GM06990 (cell line): ENCODE measurements at regions not wholly inside any gene's neighbourhood (a gene's known extent, or its start where the extent isn't known, plus 50 kb on each side); places are given as distances from the start of the nearest gene placed in this dataset.

Source experiments
- DNase-seq: peaks from one replicate; pipeline ENCODE4 v3.0.0-alpha.2; 2011; ENCODE audit not compliant: insufficient read length; ENCODE audit errors: extremely low read depth
- H3K27me3 ChIP-seq: replicated peaks from 2 replicates; pipeline ENCODE4 v1.6.0; 2011; ENCODE audit warnings: low read length; ENCODE audit not compliant: control insufficient read depth, insufficient read depth
- H3K36me3 ChIP-seq: 2 replicates; pipeline ENCODE4 v1.5.1; 2011; ENCODE audit warnings: low read length; ENCODE audit not compliant: control insufficient read depth, insufficient read depth
- H3K4me3 ChIP-seq: replicated peaks from 2 replicates; pipeline ENCODE4 v1.5.1; 2011; ENCODE audit warnings: low read depth, mild to moderate bottlenecking, control low read depth, low read length
- TF ChIP-seq, protein P1 (sequence below): IDR thresholded peaks from 2 replicates; pipeline ENCODE4 v1.5.1; 2011; ENCODE audit warnings: low read length, control low read depth, mild to moderate bottlenecking, inconsistent platforms; ENCODE audit not compliant: insufficient read depth, poor library complexity, severe bottlenecking

DNA sequence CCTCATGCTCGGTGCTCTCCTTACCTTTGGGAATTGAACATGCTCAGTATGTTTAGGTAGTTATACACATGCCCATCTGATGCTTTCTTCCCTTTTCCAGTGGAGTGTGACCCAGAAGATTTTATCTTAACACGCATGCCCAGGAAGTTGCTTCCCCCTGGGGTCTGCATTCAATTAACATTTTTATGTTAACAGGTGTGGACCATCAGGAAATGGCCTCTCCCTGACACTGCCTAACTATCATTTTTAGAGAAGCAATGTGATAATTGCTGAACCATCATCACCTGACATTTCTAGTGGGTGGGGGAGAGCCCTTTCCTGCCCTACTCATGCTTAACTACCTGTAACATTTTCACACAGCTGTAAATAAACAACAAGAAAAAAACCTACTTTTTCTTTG is 55.1 kb upstream of the TGFBR2 start:
- no peak for DNase-seq
- H3K27me3 ChIP-seq: no peaks in the 10 kb centered on the region
- H3K36me3 ChIP-seq: no peaks in the 10 kb centered on the region
- H3K4me3 ChIP-seq: no peak overlapping the region
- TF ChIP-seq, protein P1, sequence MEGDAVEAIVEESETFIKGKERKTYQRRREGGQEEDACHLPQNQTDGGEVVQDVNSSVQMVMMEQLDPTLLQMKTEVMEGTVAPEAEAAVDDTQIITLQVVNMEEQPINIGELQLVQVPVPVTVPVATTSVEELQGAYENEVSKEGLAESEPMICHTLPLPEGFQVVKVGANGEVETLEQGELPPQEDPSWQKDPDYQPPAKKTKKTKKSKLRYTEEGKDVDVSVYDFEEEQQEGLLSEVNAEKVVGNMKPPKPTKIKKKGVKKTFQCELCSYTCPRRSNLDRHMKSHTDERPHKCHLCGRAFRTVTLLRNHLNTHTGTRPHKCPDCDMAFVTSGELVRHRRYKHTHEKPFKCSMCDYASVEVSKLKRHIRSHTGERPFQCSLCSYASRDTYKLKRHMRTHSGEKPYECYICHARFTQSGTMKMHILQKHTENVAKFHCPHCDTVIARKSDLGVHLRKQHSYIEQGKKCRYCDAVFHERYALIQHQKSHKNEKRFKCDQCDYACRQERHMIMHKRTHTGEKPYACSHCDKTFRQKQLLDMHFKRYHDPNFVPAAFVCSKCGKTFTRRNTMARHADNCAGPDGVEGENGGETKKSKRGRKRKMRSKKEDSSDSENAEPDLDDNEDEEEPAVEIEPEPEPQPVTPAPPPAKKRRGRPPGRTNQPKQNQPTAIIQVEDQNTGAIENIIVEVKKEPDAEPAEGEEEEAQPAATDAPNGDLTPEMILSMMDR: no peak

DNA sequence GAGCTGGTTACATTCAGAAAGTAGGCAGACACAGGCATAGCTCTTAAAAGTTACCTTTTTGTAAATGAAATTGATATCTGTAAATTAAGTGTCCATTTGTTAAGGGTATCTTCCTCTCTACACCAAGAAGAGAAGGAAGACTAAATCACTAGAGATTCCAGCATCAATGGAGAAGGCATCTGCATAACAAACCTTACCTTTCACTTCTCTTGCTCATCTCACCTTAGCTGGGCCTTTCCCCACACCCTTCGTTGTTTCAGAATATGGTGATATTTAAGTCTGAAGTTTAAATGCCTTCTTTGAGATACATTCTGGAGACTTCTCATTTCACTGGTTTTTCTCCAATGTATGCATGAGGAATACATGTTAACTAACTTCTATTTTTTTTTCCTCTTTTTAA is 54.5 kb upstream of the TGFBR2 start:
- H3K36me3 ChIP-seq: no peaks in the 10 kb centered on the region
- no peaks in the 10 kb centered on the region for H3K27me3 ChIP-seq
- TF ChIP-seq, protein P1: no peak
- DNase-seq: no peak
- no peak overlapping the region for H3K4me3 ChIP-seq

GRCh38 chr3:30553641-30554316 is 52.6 kb upstream of the TGFBR2 start:
- Histone ChIP-seq H3K36me3 (no peaks in the 10 kb centered on the region), H3K4me3 (no peak overlapping the region), H3K27me3 (no peaks in the 10 kb centered on the region)
- no peak for DNase-seq
- TF ChIP-seq, protein P1: no peak

DNA sequence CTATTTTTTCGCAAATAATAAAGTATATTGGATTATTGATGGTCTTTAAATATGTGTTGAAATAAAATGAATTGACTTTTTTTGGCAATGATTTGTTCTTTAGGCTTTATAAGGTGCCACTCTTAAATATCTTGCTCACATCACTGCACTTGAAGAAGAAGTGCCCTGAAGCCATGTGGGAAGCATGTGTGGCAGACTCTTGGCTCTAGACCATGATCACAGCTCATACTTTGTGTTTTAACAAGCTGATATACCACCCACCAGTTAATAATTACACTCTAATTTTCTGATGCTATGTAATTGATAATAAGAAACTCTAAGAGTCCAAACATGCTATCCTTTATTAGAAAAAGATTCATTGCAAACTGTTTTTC is 52.1 kb upstream of the TGFBR2 start:
- H3K4me3 ChIP-seq: no peak overlapping the region
- H3K36me3 ChIP-seq: no peaks in the 10 kb centered on the region
- DNase-seq: no peak
- TF ChIP-seq, protein P1: no peak
- H3K27me3 ChIP-seq: no peaks in the 10 kb centered on the region

DNA sequence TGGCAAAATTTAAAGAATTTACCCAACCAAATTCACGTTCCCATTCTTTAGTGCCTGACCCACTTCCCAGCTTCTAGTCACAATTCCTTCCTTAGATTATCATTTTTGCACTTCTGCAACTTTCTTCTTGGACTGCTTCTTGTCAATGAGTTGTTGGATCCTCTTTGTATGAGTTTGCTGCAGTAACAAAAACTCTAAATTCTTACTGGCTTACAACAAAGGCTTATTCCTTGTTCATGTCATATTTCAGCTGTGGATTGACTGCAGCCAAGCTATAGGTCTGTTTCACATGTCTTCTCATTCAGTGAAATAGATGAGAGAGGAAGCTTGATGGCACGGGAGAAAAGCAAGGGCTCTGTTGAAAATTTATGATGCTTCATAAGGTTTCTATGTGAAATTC is 50.4 kb upstream of the TGFBR2 start:
- DNase-seq: no peak
- TF ChIP-seq, protein P1: no peak
- Histone ChIP-seq H3K27me3 (no peaks in the 10 kb centered on the region), H3K36me3 (no peaks in the 10 kb centered on the region), H3K4me3 (no peak overlapping the region)
